ENCODE measurements at regions not wholly inside any gene's neighbourhood (a gene's known extent, or its start where the extent isn't known, plus 50 kb on each side); places are given as distances from the start of the nearest gene placed in this dataset.

DNA sequence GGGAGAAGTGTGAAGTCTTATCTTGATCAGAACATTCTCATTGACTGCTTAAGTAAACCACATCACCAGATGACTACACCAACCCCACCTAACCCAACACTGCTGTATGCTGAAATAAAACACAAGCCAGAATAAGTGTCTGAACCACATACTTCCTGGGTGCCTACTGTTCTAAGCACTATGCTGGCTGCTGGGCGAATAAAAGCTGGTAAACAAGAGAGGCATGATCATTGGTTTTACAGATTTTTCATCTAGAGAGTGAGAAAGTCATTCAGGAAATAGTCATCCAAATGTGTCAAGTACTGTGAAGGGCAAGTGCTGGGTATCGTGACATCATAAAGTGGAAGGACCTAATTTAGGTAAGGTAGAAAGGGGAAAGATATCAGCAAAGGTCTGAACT is 199.0 kb upstream of the SOX9 start:
- H2AFZ ChIP-seq (ENCODE audit: low read length), result no peak overlapping the region
- H3K14ac ChIP-seq (ENCODE audit: insufficient read length), result no peak overlapping the region
- H3K79me1 ChIP-seq (ENCODE audit: low read depth, low read length), result no peaks in the 10 kb centered on the region
- H3K36me3 ChIP-seq (ENCODE audit: control insufficient read depth in 2 of 4, insufficient read depth in 4 of 4, low read length in 3 of 4), result no peaks in the 10 kb centered on the region
- no peak overlapping the region for H4K91ac ChIP-seq (replicated peaks; ENCODE audit: insufficient read length, low read length)
- H2BK120ac ChIP-seq (replicated peaks; ENCODE audit: low read depth, low read length), result no peak overlapping the region
- no peak overlapping the region for H2BK20ac ChIP-seq (ENCODE audit: low read length)
- H3K79me2 ChIP-seq (ENCODE audit: control insufficient read depth in 1 of 2, insufficient read depth in 2 of 2, low read length in 2 of 2), result no peaks in the 10 kb centered on the region
- H2AK5ac ChIP-seq (ENCODE audit: low read depth, low read length), result no peak overlapping the region
- no peak overlapping the region for H4K5ac ChIP-seq (ENCODE audit: insufficient read length, low read depth, low read length)
- H2BK15ac ChIP-seq (ENCODE audit: low read length), result no peak overlapping the region
- DNase-seq (ENCODE audit: low read depth in 1 of 2, low spot score in 2 of 2) (no peak), FAIRE-seq (no peak)
- H2BK5ac ChIP-seq (ENCODE audit: low read depth, low read length), result no peak overlapping the region
- no peak overlapping the region for H3K4me2 ChIP-seq (ENCODE audit: insufficient read depth in 1 of 2, low read depth in 2 of 2, low read length in 2 of 2)
- H3K23ac ChIP-seq (ENCODE audit: insufficient read length), result no peak overlapping the region
- H3K27ac ChIP-seq (ENCODE audit: low read depth, low read length), result no peak overlapping the region
- H3K9ac ChIP-seq (replicated peaks in 1 of 4; ENCODE audit: extremely low read depth in 1 of 4, low read depth in 3 of 4, low read length in 3 of 4), result no peak overlapping the region
- no peak overlapping the region for H3K56ac ChIP-seq (replicated peaks; ENCODE audit: insufficient read length, low read depth, low read length)
- ChIA-PET CTCF (ENCODE audit: partially characterized antibody) (interaction anchor here (1.1 kb wide), 1 partner anchor 31 kb away, joined by 5 read pairs; no protein-coding TSS in a partner anchor), POLR2A (ENCODE audit: partially characterized antibody) (no interaction called here)
- no peaks in the 10 kb centered on the region for H3K9me3 ChIP-seq (ENCODE audit: insufficient read depth in 2 of 2, low read depth in 1 of 2, low read length in 1 of 2)
- H4K8ac ChIP-seq (ENCODE audit: extremely low read depth, insufficient read depth, low read length), result no peak overlapping the region
- H3K4me3 ChIP-seq (ENCODE audit: extremely low read depth in 1 of 4, insufficient read depth in 2 of 4, low read depth in 3 of 4, low read length in 4 of 4), result no peak overlapping the region
- no peak overlapping the region for H3K4ac ChIP-seq (replicated peaks; ENCODE audit: insufficient read length, low read depth, low read length)
- no peak overlapping the region for H2BK12ac ChIP-seq (ENCODE audit: low read depth, low read length)
- no peaks in the 10 kb centered on the region for H3K27me3 ChIP-seq (replicated peaks in 1 of 4; ENCODE audit: control insufficient read depth in 3 of 4, extremely low read depth in 1 of 4, insufficient read depth in 3 of 4, low read length in 3 of 4)
- no peaks in the 10 kb centered on the region for H3K4me1 ChIP-seq (replicated peaks in 1 of 4; ENCODE audit: control insufficient read depth in 3 of 4, insufficient read depth in 4 of 4, low read length in 3 of 4)
- H3K23me2 ChIP-seq (ENCODE audit: low read depth, low read length), result no peaks in the 10 kb centered on the region
- no peaks in the 10 kb centered on the region for H4K20me1 ChIP-seq (replicated peaks in 1 of 2; ENCODE audit: control insufficient read depth in 1 of 2, insufficient read depth in 2 of 2, low read length in 2 of 2)
- 89% methylated on average over 2 of the region's 2 CpGs; no CpG with 5 or more reads in 1 of the 2 experiments for WGBS, 2 experiments (ENCODE audit: extremely low coverage in 1 of 2, insufficient coverage in 1 of 2, insufficient read length in 1 of 2, insufficient replicate concordance in 2 of 2, low coverage in 1 of 2, low lambda C conversion rate in 2 of 2, missing lambda C conversion rate in 1 of 2)
- H3K18ac ChIP-seq (ENCODE audit: extremely low read depth, low read length), result no peak overlapping the region
- TF ChIP-seq GABPA (IDR thresholded peaks at IDR 0.05; ENCODE audit: borderline replicate concordance, insufficient read depth, low read length) (no peak), SRF (IDR thresholded peaks at IDR 0.05; ENCODE audit: low read depth, low read length) (no peak), KDM1A (IDR thresholded peaks at IDR 0.05; ENCODE audit: borderline replicate concordance, low read length) (no peak), FOSL1 (IDR thresholded peaks at IDR 0.05; ENCODE audit: insufficient read depth, low read depth, low read length) (no peak)
- TF ChIP-seq, protein P1, sequence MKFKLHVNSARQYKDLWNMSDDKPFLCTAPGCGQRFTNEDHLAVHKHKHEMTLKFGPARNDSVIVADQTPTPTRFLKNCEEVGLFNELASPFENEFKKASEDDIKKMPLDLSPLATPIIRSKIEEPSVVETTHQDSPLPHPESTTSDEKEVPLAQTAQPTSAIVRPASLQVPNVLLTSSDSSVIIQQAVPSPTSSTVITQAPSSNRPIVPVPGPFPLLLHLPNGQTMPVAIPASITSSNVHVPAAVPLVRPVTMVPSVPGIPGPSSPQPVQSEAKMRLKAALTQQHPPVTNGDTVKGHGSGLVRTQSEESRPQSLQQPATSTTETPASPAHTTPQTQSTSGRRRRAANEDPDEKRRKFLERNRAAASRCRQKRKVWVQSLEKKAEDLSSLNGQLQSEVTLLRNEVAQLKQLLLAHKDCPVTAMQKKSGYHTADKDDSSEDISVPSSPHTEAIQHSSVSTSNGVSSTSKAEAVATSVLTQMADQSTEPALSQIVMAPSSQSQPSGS (IDR thresholded peaks at IDR 0.05; ENCODE audit: low read length), result no peak
